ENCODE measurements at regions not wholly inside any gene's neighbourhood (a gene's known extent, or its start where the extent isn't known, plus 50 kb on each side); places are given as distances from the start of the nearest gene placed in this dataset.

- DNase-seq, result no peak
Observed at GRCh38 chr13:77422724-77423123, 95.8 kb upstream of the MYCBP2 start.

- DNase-seq, result no peak
Observed at GRCh38 chr13:77417897-77418296, 91.0 kb upstream of the MYCBP2 start.

DNA sequence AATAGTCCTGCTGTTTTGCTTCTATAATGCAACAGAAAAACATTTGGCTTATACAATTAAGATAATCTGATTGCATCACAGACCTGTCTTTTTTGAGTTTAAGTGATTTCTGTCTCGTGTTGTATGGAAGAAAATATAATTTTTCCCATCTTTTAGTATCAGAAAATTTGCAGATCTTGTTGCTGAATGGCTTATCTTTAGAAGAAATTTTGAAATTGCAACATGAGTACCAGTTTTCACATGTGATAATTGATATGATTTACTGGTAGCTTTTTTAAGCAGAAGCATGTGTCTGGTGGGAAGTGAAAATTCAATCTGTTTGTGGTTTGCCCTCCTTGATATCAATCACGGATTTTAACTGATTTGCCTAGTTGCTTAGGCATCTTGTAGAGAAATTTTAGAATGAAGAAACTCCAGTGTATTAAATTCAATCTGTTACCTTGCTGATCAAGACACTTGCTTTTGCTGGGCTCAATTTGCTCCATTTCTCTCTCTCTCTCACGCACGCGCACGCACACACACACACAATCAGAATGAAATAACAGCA, 89.8 kb upstream of the MYCBP2 start:
- no peak for DNase-seq

GRCh38 chr13:77415253-77416071, 88.6 kb upstream of the MYCBP2 start:
- DNase-seq, result no peak

GRCh38 chr13:77412860-77413259, 86.0 kb upstream of the MYCBP2 start:
- no peak for DNase-seq

GRCh38 chr13:77412116-77412635, 85.3 kb upstream of the MYCBP2 start:
- DNase-seq, result no peak

GRCh38 chr13:77409412-77409811, 82.5 kb upstream of the MYCBP2 start:
- DNase-seq, result no peak

DNA sequence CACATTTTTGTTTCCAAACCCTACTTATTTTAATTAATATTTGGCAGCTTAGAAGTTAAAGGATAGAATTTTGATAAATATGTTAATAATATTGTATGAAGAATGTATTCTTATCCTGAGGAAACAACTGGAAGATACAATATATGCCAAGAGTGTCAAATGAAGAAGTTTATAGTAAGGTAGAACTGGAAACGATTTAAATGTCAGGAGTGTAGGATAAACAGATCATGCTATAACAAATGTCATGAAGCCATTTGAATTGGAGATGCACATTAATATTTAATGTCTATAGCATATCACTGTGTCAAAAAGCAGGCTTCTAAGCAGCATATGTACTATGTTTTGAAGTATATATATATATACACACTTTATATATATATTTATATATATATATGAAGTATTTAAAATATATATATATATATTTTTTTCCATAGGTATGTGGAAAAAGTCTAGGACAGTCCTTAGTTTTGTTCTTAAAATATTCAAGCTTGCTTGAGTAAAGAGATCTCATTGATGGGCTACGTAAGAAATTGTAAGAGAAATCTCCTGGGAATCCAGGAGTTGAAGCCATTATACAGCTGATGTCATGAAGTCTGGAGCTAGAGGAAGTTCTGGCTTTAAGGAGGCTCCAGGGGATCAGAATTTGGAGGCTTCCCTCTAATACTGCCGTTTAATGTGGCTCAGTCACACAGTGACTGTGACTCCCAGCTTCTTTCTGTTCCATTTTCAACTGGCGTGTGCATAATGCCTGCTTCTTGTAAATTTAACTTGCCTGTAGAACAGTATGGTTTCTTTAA, 79.9 kb upstream of the MYCBP2 start:
- DNase-seq, result no peak

DNA sequence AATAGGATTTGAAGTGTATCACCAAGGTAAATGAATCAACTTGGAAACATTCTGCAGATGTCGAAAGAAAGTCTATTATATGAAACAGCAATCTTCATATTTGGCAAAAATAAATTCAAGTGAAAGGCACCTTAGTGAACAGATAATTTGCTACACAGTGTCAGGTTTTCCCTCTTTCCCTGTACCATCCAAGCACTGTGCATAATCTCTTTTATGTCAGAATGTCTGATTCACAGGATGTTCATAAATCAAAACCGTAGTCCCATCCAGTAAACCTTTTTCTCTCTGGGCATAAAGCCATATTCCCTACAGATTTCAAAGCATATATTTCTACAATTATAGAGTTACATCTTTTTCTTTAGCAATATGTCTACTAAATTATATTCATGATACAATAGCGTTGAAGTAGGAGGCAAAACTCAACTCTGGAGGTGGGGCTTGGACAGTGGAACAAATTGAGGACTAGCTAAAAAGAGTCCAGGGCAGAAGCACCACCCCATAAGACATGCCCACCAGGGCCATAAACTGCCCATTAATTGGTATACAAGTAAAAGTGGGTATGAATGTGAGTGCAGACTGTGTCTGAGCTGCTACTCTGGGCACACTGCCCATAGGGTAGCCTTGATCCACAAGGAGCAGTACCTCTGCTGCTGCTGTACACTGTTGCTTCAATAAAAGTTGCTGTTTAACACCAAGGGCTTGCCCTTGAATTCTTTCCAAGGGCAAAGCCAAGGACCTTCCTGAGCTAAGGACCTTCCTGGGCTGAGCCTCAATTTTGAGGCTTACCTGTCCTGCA, 72.1 kb upstream of the MYCBP2 start:
- no peak for DNase-seq

GRCh38 chr13:77397636-77398035, 70.7 kb upstream of the MYCBP2 start:
- DNase-seq, result no peak

- DNase-seq, result no peak
Observed at GRCh38 chr13:77391475-77391874, 64.6 kb upstream of the MYCBP2 start.

DNA sequence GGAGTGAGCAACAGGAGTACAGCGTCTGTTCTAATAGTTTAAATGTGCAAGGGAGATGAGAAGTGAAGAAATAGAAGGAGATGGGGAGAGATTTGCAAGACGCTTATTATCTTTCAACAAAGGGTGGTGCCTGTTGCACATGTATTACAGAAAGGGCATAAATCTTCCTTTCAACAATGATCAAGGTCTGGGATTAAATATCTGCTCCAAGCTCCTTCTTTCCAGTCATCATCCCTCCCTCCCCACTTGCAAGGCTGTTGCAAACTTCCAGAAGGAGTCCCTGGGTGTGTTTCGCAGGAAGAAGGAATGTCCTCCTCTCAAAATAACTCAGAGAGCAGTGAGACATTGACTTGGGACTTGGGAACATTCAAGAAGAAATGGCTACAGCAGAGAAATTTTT, 63.5 kb upstream of the MYCBP2 start:
- no peak for DNase-seq

DNA sequence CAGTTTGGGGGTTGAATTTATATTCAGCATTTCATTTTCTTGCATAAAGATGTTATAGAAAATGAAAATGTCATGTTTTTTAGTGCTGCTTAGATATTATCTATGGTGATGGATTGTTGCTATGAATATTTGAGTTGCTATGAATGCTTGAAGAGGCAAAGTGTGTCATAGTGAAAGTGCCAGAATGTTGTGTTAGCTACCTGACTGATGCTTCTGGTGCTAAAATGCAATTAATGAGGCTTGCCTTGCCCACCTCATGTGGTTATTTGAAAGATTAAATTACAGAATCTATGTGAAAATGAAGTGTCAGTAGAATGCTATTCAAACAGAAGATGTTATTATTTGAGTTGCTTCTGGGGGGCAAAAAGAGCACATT, 62.7 kb upstream of the MYCBP2 start:
- DNase-seq, result no peak

GRCh38 chr13:77388944-77389624, 62.2 kb upstream of the MYCBP2 start:
- DNase-seq, result no peak

GRCh38 chr13:77387607-77388200, 60.8 kb upstream of the MYCBP2 start:
- DNase-seq, result no peak

GRCh38 chr13:77386880-77387606, 60.1 kb upstream of the MYCBP2 start:
- no peak for DNase-seq

DNA sequence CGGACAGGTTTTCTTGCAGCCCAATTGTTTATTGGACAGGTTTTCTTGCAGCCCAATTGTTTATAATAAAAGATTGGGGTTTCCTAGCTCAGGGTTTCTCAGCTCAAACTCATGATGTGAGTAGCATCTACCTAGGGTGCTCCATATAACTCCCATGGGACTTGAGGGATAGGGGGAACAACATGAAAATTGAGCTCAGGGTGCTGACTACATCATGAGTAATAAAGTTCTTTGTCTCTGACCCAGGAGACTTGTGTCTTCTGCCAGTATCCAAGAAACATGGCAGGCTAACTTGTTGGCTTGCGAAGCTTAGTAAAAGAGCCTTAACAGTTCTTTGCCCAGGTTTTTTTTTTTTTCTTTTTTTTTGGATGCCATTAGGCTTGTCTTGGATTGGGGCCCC, 59.2 kb upstream of the MYCBP2 start:
- DNase-seq, result no peak

DNA sequence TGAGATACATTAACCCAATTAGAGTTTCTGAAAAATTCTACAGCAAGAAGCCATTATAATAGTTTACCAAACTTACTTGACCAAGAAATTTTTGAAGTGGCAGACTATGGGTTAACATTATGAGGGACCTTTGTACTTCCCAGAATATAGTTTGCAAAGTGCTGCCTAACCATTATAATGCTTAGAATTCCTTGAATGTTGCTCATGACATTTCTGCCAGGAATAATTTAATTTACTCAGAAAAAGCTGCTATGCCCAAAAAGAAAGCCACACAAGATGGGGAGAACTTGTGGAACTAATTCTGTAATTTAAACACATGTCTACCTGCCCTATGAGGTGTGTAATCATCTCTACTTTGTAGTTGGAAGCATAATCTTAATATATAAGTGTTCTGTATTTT, 58.1 kb upstream of the MYCBP2 start:
- no peak for DNase-seq

- no peak for DNase-seq
Observed at GRCh38 chr13:77383097-77383496, 56.2 kb upstream of the MYCBP2 start.

DNA sequence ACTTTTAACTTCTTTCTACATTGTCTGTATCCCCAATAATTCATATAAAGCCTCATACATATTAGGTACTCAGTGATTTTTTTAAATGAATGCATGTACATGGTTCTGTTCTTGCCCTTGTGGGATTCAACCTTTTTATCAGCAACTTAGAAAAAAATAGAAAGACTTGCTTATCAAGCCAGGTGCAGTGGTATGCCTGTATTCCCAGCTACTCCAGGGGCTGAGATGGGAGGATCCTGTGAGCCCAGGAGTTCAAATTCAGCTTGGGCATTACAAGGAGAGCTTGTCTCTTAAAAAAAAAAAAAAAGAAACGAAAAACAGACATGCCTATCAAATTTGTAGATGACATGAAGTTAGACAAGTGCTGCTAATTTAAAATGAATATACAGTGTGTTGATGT, 54.2 kb upstream of the MYCBP2 start:
- DNase-seq, result no peak

DNA sequence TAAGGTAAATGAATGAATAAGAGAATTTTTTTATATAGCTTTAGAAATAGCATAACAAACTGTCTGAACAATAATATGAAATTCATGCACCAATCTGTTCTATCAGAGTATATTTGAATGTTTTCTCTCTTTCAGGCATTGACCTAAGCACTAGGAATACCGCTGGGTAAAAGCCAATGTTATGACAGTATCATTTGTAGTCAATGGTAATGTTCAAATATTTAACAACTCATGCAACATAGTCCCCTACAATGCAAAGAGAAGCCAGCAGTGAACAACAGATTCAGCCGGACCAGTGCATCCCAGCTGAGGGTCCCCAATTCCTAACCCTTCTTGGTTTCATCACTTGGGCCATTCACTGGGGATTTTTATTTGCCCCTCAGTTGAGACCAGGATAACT, 52.6 kb upstream of the MYCBP2 start:
- no peak for DNase-seq

Measured in DMS153 (cell line).